SK-N-SH treated with all-trans-retinoic acid at 6 μM for 48 hours (cell line): ENCODE measurements at regions not wholly inside any gene's neighbourhood (a gene's known extent, or its start where the extent isn't known, plus 50 kb on each side); places are given as distances from the start of the nearest gene placed in this dataset.

Experiments used
- ATAC-seq: fragments of 200-7000 bp; cut with Tn5 transposase; 3 replicates; pipeline ENCODE4 v1.9.1; 2020; ENCODE audit warnings: mild to moderate bottlenecking, moderate library complexity
- ARNTL ChIP-seq: fragments of 450-650 bp; formaldehyde crosslinking; IDR thresholded peaks from 2 replicates; pipeline ENCODE4 v1.5.0; 2020; ENCODE audit warnings: low read depth, mild to moderate bottlenecking, moderate library complexity, borderline replicate concordance
- BACH2 ChIP-seq: fragments of 250-450 bp; sonication (Bioruptor Pico); IDR thresholded peaks from 2 replicates; pipeline ENCODE4 v1.9.0; 2021; ENCODE audit warnings: mild to moderate bottlenecking, borderline replicate concordance
- CREB5 ChIP-seq: fragments of 250-450 bp; sonication (Bioruptor Pico); IDR thresholded peaks from 2 replicates; pipeline ENCODE4 v1.5.1; 2020; ENCODE audit warnings: low read depth, mild to moderate bottlenecking, moderate library complexity
- ESRRG ChIP-seq: fragments of 250-450 bp; sonication (Bioruptor Pico); IDR thresholded peaks from 2 replicates; pipeline ENCODE4 v1.6.1; 2021; ENCODE audit warnings: mild to moderate bottlenecking
- GLIS3 ChIP-seq: fragments of 250-450 bp; sonication (Bioruptor Pico); IDR thresholded peaks from 2 replicates; pipeline ENCODE4 v1.5.0; 2020; ENCODE audit warnings: mild to moderate bottlenecking, moderate library complexity
- ISL1 ChIP-seq: fragments of 250-450 bp; sonication (Bioruptor Pico); IDR thresholded peaks from 2 replicates; pipeline ENCODE4 v2.1.2; 2022; ENCODE audit warnings: mild to moderate bottlenecking, moderate library complexity
- OSR1 ChIP-seq: fragments of 250-450 bp; sonication (Bioruptor Pico); IDR thresholded peaks from 2 replicates; pipeline ENCODE4 v1.8.0; 2022; ENCODE audit warnings: moderate library complexity, mild to moderate bottlenecking, inconsistent platforms
- PATZ1 ChIP-seq: fragments of 250-450 bp; sonication (Bioruptor Pico); IDR thresholded peaks from 2 replicates; pipeline ENCODE4 v1.8.0; 2020; ENCODE audit warnings: mild to moderate bottlenecking, moderate library complexity, borderline replicate concordance
- PPARA ChIP-seq: fragments of 250-450 bp; sonication (Bioruptor Pico); IDR thresholded peaks from 2 replicates; pipeline ENCODE4 v1.5.0; 2020; ENCODE audit warnings: mild to moderate bottlenecking, borderline replicate concordance
- SNAI2 ChIP-seq: fragments of 250-450 bp; sonication (Bioruptor Pico); IDR thresholded peaks from 2 replicates; pipeline ENCODE4 v1.5.0; 2020; ENCODE audit warnings: mild to moderate bottlenecking, moderate library complexity
- TCF4 ChIP-seq: fragments of 250-450 bp; sonication (Bioruptor Pico); IDR thresholded peaks from 2 replicates; pipeline ENCODE4 v1.8.0; 2021; ENCODE audit warnings: mild to moderate bottlenecking, moderate library complexity, borderline replicate concordance
- TSHZ2 ChIP-seq: fragments of 250-450 bp; sonication (Bioruptor Pico); IDR thresholded peaks from 2 replicates; pipeline ENCODE4 v1.5.0; 2020; ENCODE audit warnings: mild to moderate bottlenecking, moderate library complexity
- ZC3H10 ChIP-seq: fragments of 250-450 bp; sonication (Bioruptor Pico); IDR thresholded peaks from 2 replicates; pipeline ENCODE4 v1.5.1; 2021; ENCODE audit warnings: mild to moderate bottlenecking, moderate library complexity
- ZFP3 ChIP-seq: fragments of 250-450 bp; sonication (Bioruptor Pico); IDR thresholded peaks from 2 replicates; pipeline ENCODE4 v1.5.0; 2020; ENCODE audit warnings: mild to moderate bottlenecking, moderate library complexity
- ZFP30 ChIP-seq: fragments of 450-650 bp; formaldehyde crosslinking; IDR thresholded peaks from 2 replicates; pipeline ENCODE4 v1.5.0; 2022; ENCODE audit warnings: mild to moderate bottlenecking, moderate library complexity
- ZNF565 ChIP-seq: fragments of 450-650 bp; formaldehyde crosslinking; conservative IDR thresholded peaks from 2 replicates; pipeline ENCODE4 v1.5.0; 2020; ENCODE audit warnings: low read depth, mild to moderate bottlenecking, moderate library complexity
- ZNF70 ChIP-seq: fragments of 450-650 bp; formaldehyde crosslinking; IDR thresholded peaks from 2 replicates; pipeline ENCODE4 v1.5.0; 2020; ENCODE audit warnings: mild to moderate bottlenecking, moderate library complexity
- ZNF8 ChIP-seq: fragments of 450-650 bp; formaldehyde crosslinking; IDR thresholded peaks from 2 replicates; pipeline ENCODE4 v1.5.0; 2020; ENCODE audit warnings: mild to moderate bottlenecking, moderate library complexity
- TF ChIP-seq, protein P1 (sequence below): fragments of 250-450 bp; sonication (Bioruptor Pico); IDR thresholded peaks from 2 replicates; pipeline ENCODE4 v1.5.1; 2021; ENCODE audit warnings: mild to moderate bottlenecking, moderate library complexity
- TF ChIP-seq, protein P2 (sequence below): fragments of 250-450 bp; sonication (Bioruptor Pico); IDR thresholded peaks from 2 replicates; pipeline ENCODE4 v1.8.0; 2021; ENCODE audit warnings: low read depth, mild to moderate bottlenecking, moderate library complexity, borderline replicate concordance

- no peak for ATAC-seq
- TF ChIP-seq ZC3H10 (CRISPR knock-in tag) = no peak
- TF ChIP-seq TSHZ2 = no peak
- no peak for TF ChIP-seq BACH2 (CRISPR knock-in tag)
- TF ChIP-seq ZNF8 (CRISPR knock-in tag) = no peak
- no peak for TF ChIP-seq ISL1 (CRISPR knock-in tag)
- TF ChIP-seq, protein P1, sequence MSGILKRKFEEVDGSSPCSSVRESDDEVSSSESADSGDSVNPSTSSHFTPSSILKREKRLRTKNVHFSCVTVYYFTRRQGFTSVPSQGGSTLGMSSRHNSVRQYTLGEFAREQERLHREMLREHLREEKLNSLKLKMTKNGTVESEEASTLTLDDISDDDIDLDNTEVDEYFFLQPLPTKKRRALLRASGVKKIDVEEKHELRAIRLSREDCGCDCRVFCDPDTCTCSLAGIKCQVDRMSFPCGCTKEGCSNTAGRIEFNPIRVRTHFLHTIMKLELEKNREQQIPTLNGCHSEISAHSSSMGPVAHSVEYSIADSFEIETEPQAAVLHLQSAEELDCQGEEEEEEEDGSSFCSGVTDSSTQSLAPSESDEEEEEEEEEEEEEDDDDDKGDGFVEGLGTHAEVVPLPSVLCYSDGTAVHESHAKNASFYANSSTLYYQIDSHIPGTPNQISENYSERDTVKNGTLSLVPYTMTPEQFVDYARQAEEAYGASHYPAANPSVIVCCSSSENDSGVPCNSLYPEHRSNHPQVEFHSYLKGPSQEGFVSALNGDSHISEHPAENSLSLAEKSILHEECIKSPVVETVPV = no peak
- TF ChIP-seq ESRRG (CRISPR knock-in tag) = no peak
- no peak for TF ChIP-seq TCF4 (CRISPR knock-in tag)
- TF ChIP-seq ZFP3 = no peak
- no peak for TF ChIP-seq ZNF565 (CRISPR knock-in tag)
- no peak for TF ChIP-seq GLIS3 (CRISPR knock-in tag)
- TF ChIP-seq CREB5 (CRISPR knock-in tag) = no peak
- TF ChIP-seq ARNTL = no peak
- TF ChIP-seq OSR1 (CRISPR knock-in tag) = no peak
- no peak for TF ChIP-seq ZFP30 (CRISPR knock-in tag)
- TF ChIP-seq SNAI2 = no peak
- TF ChIP-seq, protein P2, sequence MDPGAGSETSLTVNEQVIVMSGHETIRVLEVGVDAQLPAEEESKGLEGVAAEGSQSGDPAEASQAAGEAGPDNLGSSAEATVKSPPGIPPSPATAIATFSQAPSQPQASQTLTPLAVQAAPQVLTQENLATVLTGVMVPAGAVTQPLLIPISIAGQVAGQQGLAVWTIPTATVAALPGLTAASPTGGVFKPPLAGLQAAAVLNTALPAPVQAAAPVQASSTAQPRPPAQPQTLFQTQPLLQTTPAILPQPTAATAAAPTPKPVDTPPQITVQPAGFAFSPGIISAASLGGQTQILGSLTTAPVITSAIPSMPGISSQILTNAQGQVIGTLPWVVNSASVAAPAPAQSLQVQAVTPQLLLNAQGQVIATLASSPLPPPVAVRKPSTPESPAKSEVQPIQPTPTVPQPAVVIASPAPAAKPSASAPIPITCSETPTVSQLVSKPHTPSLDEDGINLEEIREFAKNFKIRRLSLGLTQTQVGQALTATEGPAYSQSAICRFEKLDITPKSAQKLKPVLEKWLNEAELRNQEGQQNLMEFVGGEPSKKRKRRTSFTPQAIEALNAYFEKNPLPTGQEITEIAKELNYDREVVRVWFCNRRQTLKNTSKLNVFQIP (CRISPR knock-in tag) = no peak
- no peak for TF ChIP-seq PATZ1 (CRISPR knock-in tag)
Observed at GRCh38 chr4:79053754-79054153, 114.5 kb upstream of the PAQR3 start.

- TF ChIP-seq GLIS3 (CRISPR knock-in tag) = no peak
- no peak for TF ChIP-seq PPARA (CRISPR knock-in tag)
- no peak for TF ChIP-seq ZNF70 (CRISPR knock-in tag)
- TF ChIP-seq ISL1 (CRISPR knock-in tag) = no peak
- no peak for TF ChIP-seq PATZ1 (CRISPR knock-in tag)
- TF ChIP-seq, protein P1 = no peak
- TF ChIP-seq ZC3H10 (CRISPR knock-in tag) = no peak
- no peak for TF ChIP-seq ZFP3
- ATAC-seq = no peak
Observed at GRCh38 chr4:79050541-79050880, 111.3 kb upstream of the PAQR3 start.
